NCI-H2029 (cell line): ENCODE measurements at regions not wholly inside any gene's neighbourhood (a gene's known extent, or its start where the extent isn't known, plus 50 kb on each side); places are given as distances from the start of the nearest gene placed in this dataset.

Experiments
- DNase-seq: peaks from one replicate; lab custom pipeline; 2025; lab: John Stamatoyannopoulos, UW

DNA sequence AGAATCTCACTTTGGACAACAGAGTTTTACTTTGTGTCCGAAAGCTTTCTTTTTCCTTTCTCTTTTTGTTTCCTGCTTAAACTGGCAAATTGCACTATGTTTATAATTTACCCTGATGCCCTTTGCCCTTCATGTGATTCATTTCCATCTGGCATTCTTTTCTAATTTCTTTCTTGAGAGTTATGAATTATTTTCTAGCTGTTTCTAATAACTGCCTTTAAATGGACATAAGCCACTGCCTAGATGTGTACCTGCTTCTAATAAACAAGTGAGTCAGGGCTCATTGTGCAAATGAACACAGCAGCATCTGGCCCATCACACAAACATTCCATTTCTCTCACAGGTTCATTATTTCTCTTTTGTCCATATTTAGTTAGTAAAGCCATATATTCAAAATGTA lies 242.3 kb upstream of the GPRIN3 start:
- no peak for DNase-seq

DNA sequence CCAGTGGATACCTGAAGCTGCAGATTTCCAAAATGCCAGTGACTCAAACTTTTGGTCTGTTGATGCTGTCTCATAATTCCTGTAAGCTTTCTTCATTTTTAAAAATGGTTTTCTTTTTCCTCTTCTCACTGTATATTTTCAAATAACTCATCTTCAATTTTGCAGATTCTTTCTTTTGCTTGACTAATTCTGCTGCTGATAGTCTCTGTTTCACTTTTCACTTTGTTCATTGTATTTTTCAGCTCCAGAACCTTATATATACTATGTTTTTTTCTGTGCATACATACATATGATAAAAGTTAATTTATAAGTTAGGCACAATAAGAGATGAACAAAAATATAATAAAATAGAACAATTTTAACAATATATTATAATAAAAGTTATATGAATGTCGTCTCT lies 237.7 kb upstream of the GPRIN3 start:
- DNase-seq: no peak

DNA sequence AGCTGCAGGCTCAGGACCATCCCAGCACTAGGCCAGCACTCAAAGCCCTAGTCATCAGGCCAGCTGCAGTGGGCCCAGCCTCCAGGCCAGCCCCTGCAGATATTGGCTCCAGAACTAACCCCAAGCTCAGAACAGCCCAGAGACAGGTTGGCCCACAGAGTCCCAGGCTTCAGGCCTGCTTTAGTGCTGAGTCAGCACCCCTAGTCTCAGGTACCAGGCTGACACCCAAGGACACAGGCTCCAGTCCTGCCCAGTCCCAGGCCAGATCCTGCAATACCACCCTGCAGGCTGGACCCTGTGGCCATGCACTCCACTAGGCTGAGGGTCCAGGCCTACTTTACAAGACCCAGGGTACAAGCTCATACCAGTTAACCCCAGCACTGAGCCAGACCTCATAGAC lies 234.4 kb upstream of the GPRIN3 start:
- DNase-seq: no peak

DNA sequence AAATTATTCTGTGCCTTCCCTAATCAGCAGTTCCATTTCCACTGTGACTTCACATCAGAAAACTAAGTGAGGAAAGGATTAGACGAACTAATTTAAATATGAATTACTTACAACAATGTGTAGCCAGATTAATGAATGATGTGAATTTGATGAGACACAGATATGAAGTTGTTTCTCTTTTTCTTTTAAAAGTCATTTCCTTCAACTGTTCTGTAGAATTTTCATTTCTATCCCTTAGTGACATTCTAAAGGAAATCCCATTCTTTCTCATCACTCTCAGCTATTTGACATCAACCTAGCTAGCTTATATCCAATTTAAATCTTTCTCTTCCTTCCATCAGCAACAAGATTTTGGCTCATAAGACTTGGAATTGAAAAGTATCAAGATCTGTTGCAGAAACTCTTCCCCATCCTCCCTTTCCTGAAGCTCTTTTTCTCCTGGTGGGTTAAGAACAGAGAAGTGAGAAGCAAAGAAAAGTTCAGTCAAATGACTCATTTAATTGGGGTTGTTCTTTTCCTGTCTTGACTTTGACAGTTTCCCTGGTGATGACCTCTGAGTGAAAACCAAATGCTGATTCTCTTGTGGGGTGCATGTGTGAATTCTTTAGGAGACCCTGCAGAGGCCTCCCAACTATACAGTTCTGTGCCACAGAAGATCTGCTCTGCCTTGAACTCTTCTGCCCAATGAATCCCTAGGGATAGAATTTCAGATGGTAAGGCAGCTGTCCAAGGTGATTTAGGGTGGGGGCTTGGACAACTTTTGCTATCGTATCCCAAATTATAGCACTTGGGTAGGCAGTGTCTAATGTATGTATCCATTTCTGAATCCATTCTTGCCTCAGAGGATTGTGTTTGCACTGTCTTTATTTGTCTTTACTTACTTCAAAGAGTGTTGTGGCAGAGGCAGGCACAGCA lies 232.5 kb upstream of the GPRIN3 start:
- DNase-seq: no peak

DNA sequence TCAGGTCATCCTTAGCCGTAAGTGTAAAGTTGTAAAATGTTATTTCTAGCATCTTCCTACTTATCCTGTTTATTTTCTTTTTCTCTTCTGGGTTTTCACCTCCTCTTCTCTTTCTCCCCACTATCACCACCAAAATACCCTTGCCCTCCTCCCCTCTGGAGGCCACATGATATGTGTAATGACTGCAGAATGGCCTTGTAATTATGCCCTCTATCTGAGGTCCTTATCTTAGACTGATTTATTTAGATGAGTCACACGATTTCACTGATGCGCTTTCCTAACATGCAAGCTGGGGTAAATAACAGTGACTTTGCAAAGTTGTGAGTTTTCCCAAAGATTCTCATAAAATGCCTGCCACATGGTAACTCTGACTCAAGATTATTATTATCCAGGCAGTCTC lies 231.8 kb upstream of the GPRIN3 start:
- no peak for DNase-seq

DNA sequence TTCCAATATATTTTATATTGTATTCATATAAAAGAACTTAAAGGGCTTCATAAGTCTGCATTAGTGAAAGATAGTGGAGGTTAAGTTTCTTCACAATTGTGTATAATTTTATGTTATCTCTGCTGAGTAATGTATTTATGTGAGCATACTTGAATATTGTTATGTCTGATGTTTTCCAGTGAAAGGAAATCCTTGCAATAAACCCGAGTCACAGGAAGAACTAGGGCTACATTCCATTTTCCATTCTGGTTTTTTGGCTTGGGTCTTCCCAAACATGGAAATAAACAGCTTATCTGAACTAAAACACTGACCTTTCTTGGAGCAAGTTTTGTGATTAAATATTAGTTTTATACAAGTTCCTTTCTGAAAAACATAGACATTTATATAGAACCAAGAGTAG lies 231.3 kb upstream of the GPRIN3 start:
- no peak for DNase-seq

DNA sequence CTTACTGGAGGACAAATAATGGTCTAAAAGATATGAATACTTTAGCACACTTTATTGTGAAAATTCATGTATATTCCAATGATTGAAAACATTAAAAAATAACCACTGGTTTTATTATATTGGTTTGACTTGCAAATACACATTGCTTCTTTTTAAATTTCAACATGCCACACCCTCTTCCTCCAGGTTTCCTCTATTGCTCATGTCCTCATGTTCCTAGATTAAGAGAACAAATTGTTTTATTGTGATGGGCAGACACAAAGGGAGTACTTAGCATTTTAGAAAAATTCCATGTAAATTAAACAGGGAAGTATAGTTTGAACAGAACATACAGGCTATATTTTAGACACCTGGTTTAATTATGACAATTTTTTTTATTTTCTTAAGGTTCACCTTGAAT lies 230.6 kb upstream of the GPRIN3 start:
- no peak for DNase-seq

DNA sequence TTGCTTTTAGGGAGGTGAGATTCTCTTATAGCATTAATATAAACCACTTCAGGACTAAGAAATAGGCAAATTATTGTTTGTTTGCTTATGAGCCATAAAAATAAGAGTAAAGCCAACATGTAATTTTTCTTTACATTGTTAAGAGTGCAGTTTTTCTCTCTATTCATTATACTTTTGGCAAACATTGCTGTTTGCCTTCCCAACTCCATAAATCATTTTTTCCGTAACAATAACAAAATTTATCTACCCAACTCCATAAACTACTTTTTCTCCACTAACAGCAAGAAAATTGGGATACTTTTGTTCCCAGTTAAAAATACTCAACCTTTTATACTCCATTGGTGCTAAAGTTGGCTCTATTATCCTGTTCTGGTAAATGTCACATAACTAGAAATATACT lies 229.7 kb upstream of the GPRIN3 start:
- DNase-seq: no peak

DNA sequence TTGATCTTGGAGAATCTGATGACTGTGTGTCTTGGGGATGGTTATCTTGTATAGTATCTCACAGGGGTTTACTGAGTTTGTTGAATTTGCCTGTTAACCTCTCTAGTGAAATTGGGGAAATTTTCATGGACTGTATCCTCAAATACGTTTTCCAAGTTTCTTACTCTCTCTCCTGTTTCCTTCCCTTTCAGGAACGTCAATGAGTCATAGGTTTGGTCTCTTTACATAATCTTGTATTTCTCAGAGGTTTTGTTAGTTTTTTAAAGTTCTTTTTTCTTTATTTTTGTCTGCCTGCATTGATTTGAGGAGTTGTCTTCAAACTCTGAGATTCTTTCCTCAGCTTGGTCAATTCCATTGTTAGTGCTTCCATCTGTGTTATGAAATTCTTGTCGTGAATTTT lies 227.7 kb upstream of the GPRIN3 start:
- no peak for DNase-seq

DNA sequence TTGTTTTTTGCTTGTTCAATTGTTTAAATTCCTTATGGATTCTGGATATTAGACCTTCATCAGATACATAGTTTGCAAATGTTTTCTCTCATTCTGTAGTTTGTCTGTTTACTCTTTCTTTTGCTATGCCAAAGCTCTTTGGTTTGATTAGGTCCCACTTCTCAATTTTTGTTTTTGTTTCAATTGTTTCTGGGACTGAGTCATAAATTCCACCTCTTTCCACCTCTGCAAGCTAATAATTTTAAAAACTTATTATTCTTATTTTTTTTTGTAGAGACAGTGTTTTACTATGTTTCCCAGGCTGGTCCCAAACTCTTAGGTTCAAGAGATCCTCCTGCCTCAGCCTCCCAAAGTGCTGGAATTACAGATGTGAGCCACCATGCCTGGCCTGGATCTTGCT lies 226.8 kb upstream of the GPRIN3 start:
- DNase-seq: no peak

DNA sequence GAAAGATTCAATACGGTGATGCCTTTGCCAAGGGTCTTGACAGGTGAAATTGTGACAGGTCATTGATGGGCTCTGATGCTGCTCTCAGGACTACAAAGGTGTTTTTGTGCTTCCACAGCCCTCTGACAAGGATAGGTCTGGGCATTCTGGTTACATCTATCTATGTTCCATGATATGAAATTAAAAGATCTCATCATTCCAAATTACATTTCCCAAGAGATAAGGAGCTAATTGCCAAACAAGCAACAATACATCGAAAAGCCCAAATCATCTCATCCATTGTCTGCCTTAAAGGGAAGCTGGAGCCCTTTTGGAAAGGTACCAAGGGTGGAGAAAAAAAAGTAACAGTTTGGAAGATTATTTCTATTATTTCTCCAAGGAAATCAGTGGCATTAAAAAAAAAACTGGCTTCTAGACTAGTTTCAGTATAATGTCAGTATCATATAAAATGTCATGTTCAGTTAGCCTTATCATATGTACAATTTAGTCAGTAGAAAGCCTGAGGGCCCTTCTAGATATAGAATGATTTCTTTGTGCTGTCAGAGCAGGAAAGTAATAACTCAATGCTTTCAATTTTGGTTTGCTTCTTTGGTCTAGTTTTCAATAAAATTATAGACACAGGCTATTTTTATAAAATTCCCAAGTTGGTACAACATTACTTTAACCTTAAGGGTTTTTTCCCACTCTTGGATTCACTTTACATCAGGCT lies 224.5 kb upstream of the GPRIN3 start:
- DNase-seq: no peak

DNA sequence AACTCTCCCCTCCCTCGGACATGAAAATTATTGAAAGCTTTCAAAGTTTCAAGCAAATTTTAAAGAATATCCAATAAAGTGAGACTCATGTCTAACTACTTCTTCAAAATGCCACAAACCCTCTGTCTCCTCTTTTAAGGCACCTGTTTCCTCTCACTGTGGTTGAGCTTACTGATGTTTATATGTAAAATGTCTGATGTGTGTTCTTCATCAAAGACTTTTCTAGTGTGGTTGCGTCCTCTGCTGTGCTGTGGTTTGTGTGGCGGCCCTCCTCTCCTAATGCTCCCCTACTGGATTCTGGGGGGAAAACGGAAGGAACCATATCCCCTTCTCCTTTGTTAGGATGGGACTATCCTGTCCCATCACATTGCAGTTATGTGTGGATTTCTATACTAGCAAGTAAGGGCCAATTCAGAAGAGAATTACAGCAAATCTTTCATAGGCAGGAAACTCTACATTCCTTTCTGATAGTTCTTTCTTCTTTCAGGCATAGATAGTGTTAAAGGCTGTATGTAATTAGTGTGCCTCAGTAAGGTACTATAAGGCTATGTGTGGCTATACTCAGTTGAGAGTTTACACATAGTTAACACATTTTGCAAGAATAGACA lies 221.0 kb upstream of the GPRIN3 start:
- DNase-seq: no peak

DNA sequence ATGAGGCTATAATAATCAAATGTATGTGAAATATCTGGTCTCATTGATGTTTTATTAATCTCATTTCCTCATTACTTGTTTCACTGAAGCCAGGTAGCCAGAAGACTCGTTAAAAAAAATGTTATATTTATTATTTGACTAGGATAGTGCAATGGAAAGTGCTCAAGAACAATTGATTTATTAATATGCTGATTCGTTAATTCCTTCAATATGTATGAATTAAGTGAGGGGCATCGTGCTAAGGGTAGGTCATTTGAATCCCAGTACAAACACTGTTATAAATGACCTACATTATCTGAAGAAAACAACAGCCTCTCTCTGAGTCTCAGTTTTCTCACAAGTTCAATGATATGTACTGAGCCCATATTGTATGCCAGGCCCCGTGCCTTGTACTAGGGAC lies 214.2 kb upstream of the GPRIN3 start:
- DNase-seq: no peak

DNA sequence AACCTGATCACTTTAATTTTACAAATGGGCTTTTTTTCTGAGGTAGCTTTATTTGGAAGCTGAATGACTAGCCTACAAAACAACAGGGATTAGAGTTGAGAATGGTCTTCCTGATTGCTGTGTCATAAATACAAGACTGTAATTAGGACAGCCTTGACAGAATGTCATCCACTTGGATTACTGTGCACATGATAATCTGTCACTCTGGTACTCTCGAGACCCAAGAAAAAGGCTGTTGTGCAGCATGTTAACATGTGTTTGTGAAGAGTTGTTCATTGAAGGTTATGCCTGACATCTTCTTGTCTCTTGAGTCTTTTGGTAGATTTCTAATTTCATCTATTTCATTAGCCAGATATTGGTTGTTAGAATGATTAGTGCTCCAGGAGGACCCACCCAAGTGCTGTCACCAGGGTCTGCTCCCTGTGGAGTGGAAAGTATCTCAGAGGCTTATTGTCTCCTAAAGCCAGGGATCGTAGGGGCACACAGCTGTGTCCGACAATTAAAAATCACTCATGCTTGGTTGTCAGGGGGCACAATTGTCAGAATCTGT lies 212.2 kb upstream of the GPRIN3 start:
- DNase-seq: no peak

DNA sequence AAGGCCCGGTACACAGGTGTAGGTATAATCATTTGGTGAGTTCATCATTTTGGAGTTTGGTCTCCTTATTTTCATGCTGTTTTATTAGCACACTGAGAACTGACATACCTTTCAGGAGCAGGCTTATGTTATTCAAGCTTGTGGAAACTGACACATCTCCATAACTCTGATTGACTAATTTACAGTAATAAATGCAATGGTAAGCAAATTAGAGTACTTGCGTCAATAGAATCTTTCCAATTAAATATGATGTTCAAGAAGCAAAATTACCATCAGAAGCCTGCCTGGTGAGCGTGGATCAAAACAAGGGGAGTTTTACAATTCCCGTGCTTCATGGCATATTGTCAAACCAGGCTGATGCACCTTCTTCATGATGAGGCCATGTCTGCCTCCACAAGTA lies 210.7 kb upstream of the GPRIN3 start:
- no peak for DNase-seq

DNA sequence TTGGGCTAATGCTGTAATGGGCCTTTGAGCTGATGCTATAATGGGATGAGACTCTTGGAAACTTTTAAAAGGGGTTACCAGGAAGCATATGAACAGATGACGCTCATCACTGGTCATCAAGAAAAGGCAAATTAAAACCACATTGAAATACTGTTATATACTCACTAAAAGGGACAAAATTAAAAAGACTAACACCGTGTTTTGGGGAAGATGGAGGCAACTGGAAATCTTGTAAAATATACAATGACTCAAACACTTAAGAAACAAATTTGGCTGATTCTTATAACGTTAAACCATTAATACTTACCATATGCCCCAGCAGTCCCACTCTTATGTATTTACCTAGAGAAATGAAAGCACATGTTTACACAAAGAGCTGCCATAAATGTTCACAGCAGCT lies 207.2 kb upstream of the GPRIN3 start:
- no peak for DNase-seq

DNA sequence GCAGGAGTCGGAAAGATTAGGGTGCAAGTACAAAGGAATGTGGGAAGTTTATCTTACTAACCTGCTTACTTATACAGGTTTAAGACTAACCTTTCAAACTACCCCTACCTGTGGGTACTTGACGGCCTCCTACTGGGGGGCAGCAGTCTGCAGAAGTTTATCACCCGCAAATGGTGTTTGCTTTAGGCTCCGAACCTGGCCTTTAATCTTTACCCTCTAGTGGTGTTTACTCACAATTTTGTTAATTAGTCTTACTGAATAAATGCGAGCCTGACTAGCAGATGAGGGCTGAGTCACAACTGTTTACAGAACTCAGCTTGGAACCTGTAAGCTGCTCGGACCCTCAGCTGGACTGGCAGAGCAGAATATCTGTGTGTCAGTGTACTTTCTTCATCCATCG lies 204.2 kb upstream of the GPRIN3 start:
- DNase-seq: no peak

DNA sequence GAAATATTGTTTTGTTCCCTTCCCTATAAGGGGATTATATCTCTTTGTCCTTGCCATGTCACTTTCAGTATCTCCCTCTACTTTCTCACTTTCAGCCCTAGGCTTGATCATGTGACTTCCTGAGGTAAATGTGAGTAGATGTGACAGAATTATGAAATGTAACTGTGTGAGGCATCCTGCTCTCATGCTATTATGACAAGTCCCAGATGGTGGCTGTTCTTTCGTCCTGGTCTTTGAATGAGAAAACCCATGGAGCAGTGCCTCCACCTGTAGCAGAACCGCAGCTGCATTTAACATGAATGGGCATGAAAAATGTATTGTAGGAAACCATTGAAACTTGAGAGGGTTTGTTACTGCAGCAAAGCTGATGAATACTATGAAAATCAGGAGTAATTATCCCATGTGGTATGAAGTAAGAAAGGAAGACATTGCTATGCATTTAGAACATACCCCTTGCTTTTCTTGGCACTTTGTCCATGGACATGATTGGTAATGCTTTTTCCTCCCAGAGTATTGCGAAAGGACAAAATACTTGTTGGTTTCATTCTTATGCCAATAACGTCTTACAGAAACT lies 202.2 kb upstream of the GPRIN3 start:
- no peak for DNase-seq

DNA sequence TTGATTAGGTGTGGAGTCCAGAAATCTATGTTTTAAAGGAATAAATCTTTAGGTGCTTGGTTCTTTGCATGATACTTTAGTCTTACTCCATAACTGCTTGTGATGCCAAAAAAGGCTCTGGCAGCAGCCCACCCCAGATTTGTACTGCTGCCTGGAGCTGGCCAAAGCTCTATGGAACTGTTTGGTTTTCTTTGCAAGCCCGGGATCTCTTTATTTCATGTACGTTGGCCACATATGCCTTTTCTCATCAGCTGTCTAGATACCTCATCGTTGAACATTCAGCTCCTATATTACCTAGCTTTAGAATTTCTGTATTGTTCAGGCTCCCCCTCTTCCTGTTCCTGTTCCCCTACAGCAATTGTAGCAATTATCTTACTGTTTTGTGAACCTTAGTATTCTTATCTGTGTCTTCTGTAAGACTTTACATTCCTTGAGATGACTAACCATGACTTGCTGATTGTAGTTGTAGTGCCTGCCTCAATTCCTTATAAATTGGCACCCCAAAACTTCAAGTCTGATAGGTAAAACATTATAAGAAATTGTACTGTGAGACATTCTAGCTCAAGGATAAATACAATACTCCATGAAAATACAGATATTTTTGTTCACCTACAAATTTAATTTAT lies 199.4 kb upstream of the GPRIN3 start:
- no peak for DNase-seq

DNA sequence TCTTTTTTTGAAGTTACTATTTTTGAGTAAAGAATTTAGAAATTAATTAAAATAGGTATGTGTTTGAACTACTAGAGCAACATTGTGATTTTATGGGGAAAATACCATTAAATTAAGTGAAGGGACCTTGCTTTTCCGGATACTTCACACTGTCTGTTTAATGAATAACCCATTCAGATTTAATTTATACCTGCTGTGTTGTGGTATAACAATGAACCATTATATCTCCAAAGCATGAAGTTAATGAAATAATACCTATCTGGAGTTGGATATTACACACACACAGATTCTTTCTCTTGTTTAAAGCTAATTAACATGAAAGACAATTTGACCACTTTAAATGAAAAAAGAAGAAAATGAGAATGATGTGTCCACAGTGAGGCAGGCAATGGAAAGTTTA lies 195.0 kb upstream of the GPRIN3 start:
- DNase-seq: no peak

DNA sequence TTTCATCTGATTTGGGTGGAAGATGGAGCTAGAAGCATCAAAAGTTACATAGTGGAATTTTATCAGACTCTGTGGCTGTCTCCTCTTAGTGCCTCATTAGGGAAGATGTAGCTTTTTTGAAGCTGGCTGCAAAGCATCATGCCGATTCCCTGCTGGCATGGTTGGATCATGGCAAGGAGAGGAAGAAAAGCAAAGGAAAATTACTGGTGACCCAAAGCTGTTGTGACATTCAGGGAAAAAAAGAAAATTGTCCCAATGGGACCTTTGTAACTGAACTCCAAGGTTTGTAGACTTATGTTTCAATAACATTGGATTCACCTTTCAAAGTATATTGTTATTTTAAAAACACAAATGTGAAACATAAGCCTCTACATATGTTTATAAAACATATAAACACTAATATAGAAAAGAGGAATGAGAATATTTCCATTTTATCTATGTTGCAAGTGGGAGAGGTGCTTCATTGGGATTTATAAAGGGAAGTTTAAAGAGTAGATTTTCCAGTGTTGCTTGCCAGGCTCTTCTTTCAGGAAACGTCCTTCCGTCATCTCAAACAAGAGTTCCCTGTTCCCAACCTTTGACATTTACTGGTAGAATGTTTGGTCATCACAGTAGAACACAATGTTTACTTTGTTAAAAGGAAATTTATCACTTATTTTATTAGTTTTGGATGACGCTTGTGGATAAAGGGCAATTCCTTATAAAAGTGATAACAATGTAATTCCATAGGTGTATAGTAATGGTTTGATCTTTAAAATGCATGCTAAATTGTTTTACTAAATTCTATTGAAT lies 190.1 kb upstream of the GPRIN3 start:
- no peak for DNase-seq
